Liver (tissue), 8 donors: ENCODE measurements at regions not wholly inside any gene's neighbourhood (a gene's known extent, or its start where the extent isn't known, plus 50 kb on each side); places are given as distances from the start of the nearest gene placed in this dataset.
"Not testable (repeated sequence)": the region's sequence is repeated elsewhere in the genome, so short reads cannot be mapped to it uniquely, and the experiment has no call there.

ENCODE experiments used
- DNase-seq: peaks from one replicate; pipeline ENCODE4 v3.0.0-alpha.2; 2017; ENCODE audit warnings: low spot score
- H3K27ac ChIP-seq, 2 donors: one replicate each; pipeline ENCODE4 v1.7.0; 2013; ENCODE audit warnings: inconsistent platforms in 2 of 2, low read length in 2 of 2, control low read depth in 1 of 2, low read depth in 1 of 2, mild to moderate bottlenecking in 1 of 2
- H3K27me3 ChIP-seq, 4 donors: one replicate each; pipeline versions ENCODE4 v1.6.1 to v1.7.0; 2013; ENCODE audit warnings: low read length in 3 of 4, inconsistent platforms in 1 of 4, mild to moderate bottlenecking in 1 of 4, moderate library complexity in 1 of 4; ENCODE audit not compliant: control insufficient read depth in 4 of 4, insufficient read depth in 4 of 4
- H3K36me3 ChIP-seq, 4 donors: one replicate each; pipeline versions ENCODE4 v1.6.1 to v1.7.0; 2013; ENCODE audit warnings: low read length in 3 of 4, mild to moderate bottlenecking in 3 of 4, low read depth in 1 of 4, moderate library complexity in 1 of 4; ENCODE audit not compliant: control insufficient read depth in 4 of 4, insufficient read depth in 3 of 4
- H3K4me1 ChIP-seq, 4 donors: one replicate each; pipeline versions ENCODE4 v1.6.1 to v1.7.0; 2013; ENCODE audit warnings: low read length in 3 of 4, mild to moderate bottlenecking in 3 of 4, moderate library complexity in 1 of 4; ENCODE audit not compliant: control insufficient read depth in 4 of 4, insufficient read depth in 4 of 4
- H3K4me3 ChIP-seq, 3 donors: one replicate each; pipeline versions ENCODE4 v1.6.1 to v1.7.0; 2013; ENCODE audit warnings: low read length in 3 of 3, control low read depth in 1 of 3, low read depth in 1 of 3, mild to moderate bottlenecking in 1 of 3
- H3K9ac ChIP-seq, 2 donors: one replicate each; pipeline ENCODE4 v1.7.0; 2013; ENCODE audit warnings: low read length in 2 of 2, mild to moderate bottlenecking in 2 of 2, moderate library complexity in 2 of 2, control low read depth in 1 of 2, low read depth in 1 of 2
- H3K9me3 ChIP-seq, 4 donors: one replicate each; pipeline versions ENCODE4 v1.6.1 to v1.7.0; 2013; ENCODE audit warnings: low read length in 3 of 4; ENCODE audit not compliant: control insufficient read depth in 4 of 4
- EGR1 ChIP-seq, 2 donors: IDR thresholded peaks; 2 replicates each; pipeline ENCODE4 v1.6.1; 2016 to 2018; ENCODE audit warnings: antibody characterized with exemption in 2 of 2, low read depth in 2 of 2
- FOXA1 ChIP-seq: IDR thresholded peaks from 2 replicates; pipeline ENCODE4 v1.6.1; 2016; ENCODE audit warnings: antibody characterized with exemption
- FOXA2 ChIP-seq: IDR thresholded peaks from 2 replicates; pipeline ENCODE4 v1.6.1; 2016; ENCODE audit warnings: antibody characterized with exemption
- JUND ChIP-seq, 2 donors: IDR thresholded peaks; 2 replicates each; pipeline ENCODE4 v1.6.1; 2016; ENCODE audit warnings: antibody characterized with exemption in 2 of 2
- RAD21 ChIP-seq, 2 donors: IDR thresholded peaks; 2 replicates each; pipeline ENCODE4 v1.6.1; 2016; ENCODE audit warnings: antibody characterized with exemption in 2 of 2, mild to moderate bottlenecking in 2 of 2
- RXRA ChIP-seq, 2 donors: IDR thresholded peaks; 2 replicates each; pipeline ENCODE4 v1.6.1; 2017 to 2018; ENCODE audit warnings: antibody characterized with exemption in 2 of 2, mild to moderate bottlenecking in 1 of 2
- TAF1 ChIP-seq: conservative IDR thresholded peaks from 2 replicates; pipeline ENCODE4 v1.6.1; 2016; ENCODE audit warnings: antibody characterized with exemption, mild to moderate bottlenecking
- WGBS: extraction: QIAGEN DNeasy Blood & Tissue Kit; methylation state at CpG from one replicate; pipeline ENCODE4 v1.1.7; 2013; 5-methylcytosine and 5-hydroxymethylcytosine counted together
- TF ChIP-seq, protein P1 (sequence below): fragments of 150-350 bp; IDR thresholded peaks from 2 replicates; pipeline ENCODE4 v1.5.1; 2017; ENCODE audit warnings: improper control_type of control experiment, low read depth, low read length; ENCODE audit not compliant: missing input control
- TF ChIP-seq, protein P2 (sequence below): IDR thresholded peaks from 2 replicates; pipeline ENCODE4 v1.6.1; 2016; ENCODE audit warnings: antibody characterized with exemption, mild to moderate bottlenecking
- TF ChIP-seq, protein P3 (sequence below): IDR thresholded peaks from 2 replicates; pipeline ENCODE4 v1.6.1; 2016; ENCODE audit warnings: antibody characterized with exemption
- donor health status: healthy.
- donor health status: healthy.
- donor health status: healthy.
- donor health status: healthy.
- donor health status: healthy.

DNA sequence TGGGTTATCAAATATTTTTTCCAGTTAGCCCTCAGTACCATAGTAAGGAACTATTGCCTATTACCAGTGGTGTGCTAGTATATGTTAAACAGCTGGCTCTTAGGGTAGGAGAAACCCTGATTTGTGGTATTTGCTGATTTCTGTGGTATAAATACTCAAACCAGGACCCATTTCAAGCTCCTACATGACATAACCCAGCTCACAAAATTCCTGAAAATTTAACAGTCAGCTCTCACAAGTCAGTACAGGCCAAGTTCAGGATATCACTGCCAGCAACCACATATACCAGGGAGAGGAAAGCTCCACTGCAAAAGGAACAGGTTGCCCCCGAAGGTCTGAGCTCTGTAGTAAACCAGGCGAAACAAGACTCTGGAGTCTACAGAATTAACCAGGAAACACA lies 315.3 kb downstream of the NOVA1 start:
- H3K36me3 ChIP-seq: no peaks in the 10 kb centered on the region
- H3K4me3 ChIP-seq: no peak overlapping the region
- 77% methylated on average over 2 of the region's 2 CpGs for WGBS
- H3K27ac ChIP-seq: no peak overlapping the region
- no peak for DNase-seq
- H3K4me1 ChIP-seq: peaks cover 0 to 1% (median 0%) of the 10 kb centered on the region in 4 donors
- H3K9me3 ChIP-seq: no peaks in the 10 kb centered on the region
- TF ChIP-seq, protein P1, sequence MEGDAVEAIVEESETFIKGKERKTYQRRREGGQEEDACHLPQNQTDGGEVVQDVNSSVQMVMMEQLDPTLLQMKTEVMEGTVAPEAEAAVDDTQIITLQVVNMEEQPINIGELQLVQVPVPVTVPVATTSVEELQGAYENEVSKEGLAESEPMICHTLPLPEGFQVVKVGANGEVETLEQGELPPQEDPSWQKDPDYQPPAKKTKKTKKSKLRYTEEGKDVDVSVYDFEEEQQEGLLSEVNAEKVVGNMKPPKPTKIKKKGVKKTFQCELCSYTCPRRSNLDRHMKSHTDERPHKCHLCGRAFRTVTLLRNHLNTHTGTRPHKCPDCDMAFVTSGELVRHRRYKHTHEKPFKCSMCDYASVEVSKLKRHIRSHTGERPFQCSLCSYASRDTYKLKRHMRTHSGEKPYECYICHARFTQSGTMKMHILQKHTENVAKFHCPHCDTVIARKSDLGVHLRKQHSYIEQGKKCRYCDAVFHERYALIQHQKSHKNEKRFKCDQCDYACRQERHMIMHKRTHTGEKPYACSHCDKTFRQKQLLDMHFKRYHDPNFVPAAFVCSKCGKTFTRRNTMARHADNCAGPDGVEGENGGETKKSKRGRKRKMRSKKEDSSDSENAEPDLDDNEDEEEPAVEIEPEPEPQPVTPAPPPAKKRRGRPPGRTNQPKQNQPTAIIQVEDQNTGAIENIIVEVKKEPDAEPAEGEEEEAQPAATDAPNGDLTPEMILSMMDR: no peak
- no peak for TF ChIP-seq JUND (IDR thresholded peaks at IDR 0.05)
- no peak overlapping the region for H3K9ac ChIP-seq
- H3K27me3 ChIP-seq: peaks cover 0 to 2% (median 0%) of the 10 kb centered on the region in 4 donors

DNA sequence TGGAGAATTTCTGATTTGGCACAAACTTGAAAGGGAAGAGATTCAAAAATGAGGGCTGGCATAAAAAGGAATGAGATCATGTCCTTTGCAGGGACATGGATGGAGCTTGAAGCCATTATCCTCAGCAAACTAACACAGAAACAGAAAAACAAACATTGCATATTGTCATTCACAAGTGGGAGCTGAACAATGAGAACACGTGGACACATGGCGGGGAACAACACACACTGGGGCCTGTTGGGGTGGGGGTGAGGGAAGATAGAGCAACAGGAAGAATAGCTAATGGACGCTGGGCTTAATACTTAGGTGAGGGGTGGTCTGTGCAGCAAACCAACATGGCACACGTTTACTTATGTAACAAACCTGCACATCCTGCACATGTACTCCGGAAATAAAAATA lies 315.8 kb downstream of the NOVA1 start:
- not testable (repeated sequence) for H3K36me3 ChIP-seq, H3K4me3 ChIP-seq, H3K27me3 ChIP-seq, DNase-seq, H3K4me1 ChIP-seq, H3K27ac ChIP-seq, H3K9ac ChIP-seq, H3K9me3 ChIP-seq
- WGBS: 84% methylated on average over 5 of the region's 5 CpGs

DNA sequence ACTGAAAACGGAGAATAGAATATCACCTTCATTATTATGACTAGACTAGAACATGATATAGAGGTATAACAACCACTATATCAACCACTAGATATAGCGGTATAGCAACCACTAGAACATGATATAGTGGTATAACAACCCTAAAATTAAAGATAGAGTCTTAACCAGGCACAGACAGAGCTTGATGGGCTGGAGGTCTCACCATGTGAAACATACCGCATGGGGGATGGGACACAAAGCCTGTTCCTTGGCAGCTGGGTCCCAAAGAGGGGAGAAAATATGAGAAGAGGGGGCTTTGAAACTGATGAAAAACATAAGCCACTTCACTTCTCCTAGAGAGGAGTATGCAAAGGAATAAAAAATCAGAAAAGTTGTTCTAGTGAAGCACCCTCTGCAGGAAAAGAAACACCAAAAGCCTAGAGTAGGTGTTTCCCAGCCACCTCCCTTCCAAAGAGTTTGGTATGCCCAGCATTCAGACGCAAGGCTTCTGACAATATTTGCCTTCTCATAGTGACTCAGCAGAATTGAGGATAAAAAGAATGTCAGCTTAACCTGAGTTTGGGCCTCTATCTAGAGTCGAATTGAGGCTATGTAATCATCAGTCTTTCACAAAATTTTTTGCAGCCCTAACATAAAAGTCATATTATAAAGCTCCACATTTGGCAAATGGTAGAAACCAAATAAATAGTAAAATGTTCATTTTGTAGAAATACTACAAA lies 316.4 kb downstream of the NOVA1 start:
- Histone ChIP-seq H3K36me3 (no peaks in the 10 kb centered on the region), H3K9me3 (no peaks in the 10 kb centered on the region), H3K4me1 (peaks cover 0 to 1% (median 0%) of the 10 kb centered on the region in 4 donors), H3K27me3 (peaks cover 0 to 2% (median 0%) of the 10 kb centered on the region in 4 donors), H3K4me3 (no peak overlapping the region), H3K9ac (no peak overlapping the region), H3K27ac (no peak overlapping the region)
- 67% methylated on average over 5 of the region's 5 CpGs for WGBS
- TF ChIP-seq EGR1 (IDR thresholded peaks at IDR 0.05; ENCODE audit: low read depth in 2 of 2): no peak
- no peak for TF ChIP-seq JUND (IDR thresholded peaks at IDR 0.05)
- TF ChIP-seq TAF1: no peak
- TF ChIP-seq RAD21 (IDR thresholded peaks at IDR 0.05): no peak
- TF ChIP-seq, protein P2, sequence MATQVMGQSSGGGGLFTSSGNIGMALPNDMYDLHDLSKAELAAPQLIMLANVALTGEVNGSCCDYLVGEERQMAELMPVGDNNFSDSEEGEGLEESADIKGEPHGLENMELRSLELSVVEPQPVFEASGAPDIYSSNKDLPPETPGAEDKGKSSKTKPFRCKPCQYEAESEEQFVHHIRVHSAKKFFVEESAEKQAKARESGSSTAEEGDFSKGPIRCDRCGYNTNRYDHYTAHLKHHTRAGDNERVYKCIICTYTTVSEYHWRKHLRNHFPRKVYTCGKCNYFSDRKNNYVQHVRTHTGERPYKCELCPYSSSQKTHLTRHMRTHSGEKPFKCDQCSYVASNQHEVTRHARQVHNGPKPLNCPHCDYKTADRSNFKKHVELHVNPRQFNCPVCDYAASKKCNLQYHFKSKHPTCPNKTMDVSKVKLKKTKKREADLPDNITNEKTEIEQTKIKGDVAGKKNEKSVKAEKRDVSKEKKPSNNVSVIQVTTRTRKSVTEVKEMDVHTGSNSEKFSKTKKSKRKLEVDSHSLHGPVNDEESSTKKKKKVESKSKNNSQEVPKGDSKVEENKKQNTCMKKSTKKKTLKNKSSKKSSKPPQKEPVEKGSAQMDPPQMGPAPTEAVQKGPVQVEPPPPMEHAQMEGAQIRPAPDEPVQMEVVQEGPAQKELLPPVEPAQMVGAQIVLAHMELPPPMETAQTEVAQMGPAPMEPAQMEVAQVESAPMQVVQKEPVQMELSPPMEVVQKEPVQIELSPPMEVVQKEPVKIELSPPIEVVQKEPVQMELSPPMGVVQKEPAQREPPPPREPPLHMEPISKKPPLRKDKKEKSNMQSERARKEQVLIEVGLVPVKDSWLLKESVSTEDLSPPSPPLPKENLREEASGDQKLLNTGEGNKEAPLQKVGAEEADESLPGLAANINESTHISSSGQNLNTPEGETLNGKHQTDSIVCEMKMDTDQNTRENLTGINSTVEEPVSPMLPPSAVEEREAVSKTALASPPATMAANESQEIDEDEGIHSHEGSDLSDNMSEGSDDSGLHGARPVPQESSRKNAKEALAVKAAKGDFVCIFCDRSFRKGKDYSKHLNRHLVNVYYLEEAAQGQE: no peak
- TF ChIP-seq, protein P1: no peak
- TF ChIP-seq, protein P3, sequence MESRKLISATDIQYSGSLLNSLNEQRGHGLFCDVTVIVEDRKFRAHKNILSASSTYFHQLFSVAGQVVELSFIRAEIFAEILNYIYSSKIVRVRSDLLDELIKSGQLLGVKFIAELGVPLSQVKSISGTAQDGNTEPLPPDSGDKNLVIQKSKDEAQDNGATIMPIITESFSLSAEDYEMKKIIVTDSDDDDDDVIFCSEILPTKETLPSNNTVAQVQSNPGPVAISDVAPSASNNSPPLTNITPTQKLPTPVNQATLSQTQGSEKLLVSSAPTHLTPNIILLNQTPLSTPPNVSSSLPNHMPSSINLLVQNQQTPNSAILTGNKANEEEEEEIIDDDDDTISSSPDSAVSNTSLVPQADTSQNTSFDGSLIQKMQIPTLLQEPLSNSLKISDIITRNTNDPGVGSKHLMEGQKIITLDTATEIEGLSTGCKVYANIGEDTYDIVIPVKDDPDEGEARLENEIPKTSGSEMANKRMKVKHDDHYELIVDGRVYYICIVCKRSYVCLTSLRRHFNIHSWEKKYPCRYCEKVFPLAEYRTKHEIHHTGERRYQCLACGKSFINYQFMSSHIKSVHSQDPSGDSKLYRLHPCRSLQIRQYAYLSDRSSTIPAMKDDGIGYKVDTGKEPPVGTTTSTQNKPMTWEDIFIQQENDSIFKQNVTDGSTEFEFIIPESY: no peak
- no peak for TF ChIP-seq RXRA (IDR thresholded peaks at IDR 0.05)
- no peak for TF ChIP-seq FOXA2
- no peak for TF ChIP-seq FOXA1
- no peak for DNase-seq
